ENCODE measurements at regions not wholly inside any gene's neighbourhood (a gene's known extent, or its start where the extent isn't known, plus 50 kb on each side); places are given as distances from the start of the nearest gene placed in this dataset.

DNA sequence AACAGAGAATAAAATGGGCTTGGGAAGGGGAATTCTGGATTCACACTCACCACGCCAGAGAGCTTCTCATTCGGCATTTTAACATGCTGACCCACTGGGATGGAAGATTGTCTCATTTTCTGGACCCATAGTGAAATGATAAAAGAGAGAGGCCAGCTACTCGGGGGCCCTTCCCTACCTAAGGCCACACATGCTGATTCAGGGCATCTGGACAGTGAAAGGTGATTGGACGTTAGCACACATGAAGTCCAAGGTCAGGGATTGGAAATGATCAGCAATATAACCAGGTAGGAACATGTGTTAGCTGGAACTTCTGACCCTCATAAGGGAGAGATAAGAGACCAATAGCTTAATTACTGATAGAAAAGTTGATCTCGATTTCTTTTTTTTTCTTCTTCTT is 183.7 kb downstream of the NUFIP1 start:
- TF ChIP-seq, protein P1, sequence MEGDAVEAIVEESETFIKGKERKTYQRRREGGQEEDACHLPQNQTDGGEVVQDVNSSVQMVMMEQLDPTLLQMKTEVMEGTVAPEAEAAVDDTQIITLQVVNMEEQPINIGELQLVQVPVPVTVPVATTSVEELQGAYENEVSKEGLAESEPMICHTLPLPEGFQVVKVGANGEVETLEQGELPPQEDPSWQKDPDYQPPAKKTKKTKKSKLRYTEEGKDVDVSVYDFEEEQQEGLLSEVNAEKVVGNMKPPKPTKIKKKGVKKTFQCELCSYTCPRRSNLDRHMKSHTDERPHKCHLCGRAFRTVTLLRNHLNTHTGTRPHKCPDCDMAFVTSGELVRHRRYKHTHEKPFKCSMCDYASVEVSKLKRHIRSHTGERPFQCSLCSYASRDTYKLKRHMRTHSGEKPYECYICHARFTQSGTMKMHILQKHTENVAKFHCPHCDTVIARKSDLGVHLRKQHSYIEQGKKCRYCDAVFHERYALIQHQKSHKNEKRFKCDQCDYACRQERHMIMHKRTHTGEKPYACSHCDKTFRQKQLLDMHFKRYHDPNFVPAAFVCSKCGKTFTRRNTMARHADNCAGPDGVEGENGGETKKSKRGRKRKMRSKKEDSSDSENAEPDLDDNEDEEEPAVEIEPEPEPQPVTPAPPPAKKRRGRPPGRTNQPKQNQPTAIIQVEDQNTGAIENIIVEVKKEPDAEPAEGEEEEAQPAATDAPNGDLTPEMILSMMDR (conservative IDR thresholded peaks at IDR 0.05), result no peak
- no peak for TF ChIP-seq EZH2 (IDR thresholded peaks at IDR 0.05; ENCODE audit: low read depth)
